ENCODE measurements at regions not wholly inside any gene's neighbourhood (a gene's known extent, or its start where the extent isn't known, plus 50 kb on each side); places are given as distances from the start of the nearest gene placed in this dataset.
"Not testable (repeated sequence)": the region's sequence is repeated elsewhere in the genome, so short reads cannot be mapped to it uniquely, and the experiment has no call there.

GRCh38 chr5:116731432-116731831 lies 156.8 kb upstream of the SEMA6A start:
- Mint-ChIP-seq H3K4me1 (ENCODE audit: insufficient read depth, unreplicated experiment) (no peaks in the 10 kb centered on the region), H3K27me3 (ENCODE audit: insufficient read depth, unreplicated experiment) (no peaks in the 10 kb centered on the region), H3K36me3 (ENCODE audit: insufficient read depth, unreplicated experiment) (peaks cover 4% of the 10 kb centered on the region), H3K4me3 (ENCODE audit: unreplicated experiment) (no peak overlapping the region), H3K27ac (ENCODE audit: low read depth, unreplicated experiment) (no peak overlapping the region), H3K9me3 (ENCODE audit: unreplicated experiment) (no peaks in the 10 kb centered on the region)
- DNase-seq (ENCODE audit: unreplicated experiment): no peak
- BruUV-seq (replicated peaks): no TSS peak
- intact Hi-C loops (cut with micrococcal nuclease): no loop called here
- TF ChIP-seq, protein P1, sequence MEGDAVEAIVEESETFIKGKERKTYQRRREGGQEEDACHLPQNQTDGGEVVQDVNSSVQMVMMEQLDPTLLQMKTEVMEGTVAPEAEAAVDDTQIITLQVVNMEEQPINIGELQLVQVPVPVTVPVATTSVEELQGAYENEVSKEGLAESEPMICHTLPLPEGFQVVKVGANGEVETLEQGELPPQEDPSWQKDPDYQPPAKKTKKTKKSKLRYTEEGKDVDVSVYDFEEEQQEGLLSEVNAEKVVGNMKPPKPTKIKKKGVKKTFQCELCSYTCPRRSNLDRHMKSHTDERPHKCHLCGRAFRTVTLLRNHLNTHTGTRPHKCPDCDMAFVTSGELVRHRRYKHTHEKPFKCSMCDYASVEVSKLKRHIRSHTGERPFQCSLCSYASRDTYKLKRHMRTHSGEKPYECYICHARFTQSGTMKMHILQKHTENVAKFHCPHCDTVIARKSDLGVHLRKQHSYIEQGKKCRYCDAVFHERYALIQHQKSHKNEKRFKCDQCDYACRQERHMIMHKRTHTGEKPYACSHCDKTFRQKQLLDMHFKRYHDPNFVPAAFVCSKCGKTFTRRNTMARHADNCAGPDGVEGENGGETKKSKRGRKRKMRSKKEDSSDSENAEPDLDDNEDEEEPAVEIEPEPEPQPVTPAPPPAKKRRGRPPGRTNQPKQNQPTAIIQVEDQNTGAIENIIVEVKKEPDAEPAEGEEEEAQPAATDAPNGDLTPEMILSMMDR (IDR thresholded peaks at IDR 0.05; ENCODE audit: unreplicated experiment): no peak
- ChIA-PET POLR2A (no interaction called here), CTCF (interaction anchor here (0.6 kb wide), 1 partner anchor 82 kb away, joined by 4 read pairs; no protein-coding TSS in a partner anchor)

DNA sequence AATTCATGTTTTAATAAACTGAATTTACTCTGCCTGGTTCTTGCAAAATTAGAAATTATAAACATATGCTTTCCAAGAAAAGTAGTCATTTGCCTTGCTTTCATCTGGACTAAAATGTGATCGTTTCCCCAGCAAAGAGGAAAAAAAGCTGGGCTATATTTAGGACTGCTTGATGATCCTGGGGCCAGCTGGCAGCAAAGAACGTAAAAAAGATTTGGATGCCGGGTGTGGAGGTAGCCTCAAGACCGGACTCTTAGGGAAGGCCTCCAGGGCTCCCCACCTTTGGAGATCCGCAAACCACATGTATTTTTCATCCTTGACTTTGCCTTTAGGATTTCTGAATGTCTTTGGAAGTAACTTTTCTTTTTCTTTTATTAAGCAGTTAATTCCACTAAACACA lies 156.1 kb upstream of the SEMA6A start:
- POLR2A ChIA-PET: no interaction called here
- BruUV-seq (replicated peaks): no TSS peak
- no peak overlapping the region for H3K4me3 Mint-ChIP-seq (ENCODE audit: unreplicated experiment)
- peaks cover 4% of the 10 kb centered on the region for H3K36me3 Mint-ChIP-seq (ENCODE audit: insufficient read depth, unreplicated experiment)
- no peak overlapping the region for H3K27ac Mint-ChIP-seq (ENCODE audit: low read depth, unreplicated experiment)
- intact Hi-C loops (cut with micrococcal nuclease): no loop called here
- TF ChIP-seq, protein P1 (IDR thresholded peaks at IDR 0.05; ENCODE audit: unreplicated experiment): no peak
- H3K27me3 Mint-ChIP-seq (ENCODE audit: insufficient read depth, unreplicated experiment): no peaks in the 10 kb centered on the region
- CTCF ChIA-PET: no interaction called here
- DNase-seq (ENCODE audit: unreplicated experiment): no peak
- H3K4me1 Mint-ChIP-seq (ENCODE audit: insufficient read depth, unreplicated experiment): no peaks in the 10 kb centered on the region
- H3K9me3 Mint-ChIP-seq (ENCODE audit: unreplicated experiment): no peaks in the 10 kb centered on the region

- BruUV-seq (replicated peaks): no TSS peak
- POLR2A ChIA-PET: no interaction called here
- Mint-ChIP-seq H3K4me3 (ENCODE audit: unreplicated experiment) (no peak overlapping the region), H3K9me3 (ENCODE audit: unreplicated experiment) (no peaks in the 10 kb centered on the region), H3K27me3 (ENCODE audit: insufficient read depth, unreplicated experiment) (no peaks in the 10 kb centered on the region), H3K27ac (ENCODE audit: low read depth, unreplicated experiment) (no peak overlapping the region), H3K36me3 (ENCODE audit: insufficient read depth, unreplicated experiment) (peaks cover 4% of the 10 kb centered on the region), H3K4me1 (ENCODE audit: insufficient read depth, unreplicated experiment) (no peaks in the 10 kb centered on the region)
- CTCF ChIA-PET: no interaction called here
- intact Hi-C loops (cut with micrococcal nuclease): no loop called here
- no peak for DNase-seq (ENCODE audit: unreplicated experiment)
- TF ChIP-seq, protein P1 (IDR thresholded peaks at IDR 0.05; ENCODE audit: unreplicated experiment): no peak
Measured at GRCh38 chr5:116730185-116730584, 155.6 kb upstream of the SEMA6A start.

DNA sequence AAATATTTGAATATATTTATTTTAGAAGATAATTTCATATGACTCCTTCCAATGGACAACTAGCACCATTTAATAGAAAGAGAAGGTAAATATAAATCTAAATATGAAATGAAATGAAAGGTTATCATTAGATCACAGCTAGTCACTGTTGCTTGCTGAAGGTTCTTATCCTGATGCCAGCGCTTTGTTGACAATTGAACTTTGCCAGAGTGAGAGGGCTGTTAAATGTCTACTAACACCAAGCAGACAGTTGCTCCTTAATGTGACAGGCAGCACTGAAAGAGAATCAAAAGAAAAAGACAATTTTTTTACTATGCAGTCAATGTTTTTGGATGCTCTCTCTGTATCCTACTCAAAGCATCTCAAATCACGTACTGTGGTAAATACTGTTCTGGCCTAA lies 152.6 kb upstream of the SEMA6A start:
- Mint-ChIP-seq H3K9me3 (ENCODE audit: unreplicated experiment) (no peaks in the 10 kb centered on the region), H3K27ac (ENCODE audit: low read depth, unreplicated experiment) (no peak overlapping the region), H3K4me1 (ENCODE audit: insufficient read depth, unreplicated experiment) (no peaks in the 10 kb centered on the region), H3K36me3 (ENCODE audit: insufficient read depth, unreplicated experiment) (peaks cover 4% of the 10 kb centered on the region), H3K4me3 (ENCODE audit: unreplicated experiment) (no peak overlapping the region), H3K27me3 (ENCODE audit: insufficient read depth, unreplicated experiment) (no peaks in the 10 kb centered on the region)
- intact Hi-C loops (cut with micrococcal nuclease): no loop called here
- DNase-seq (ENCODE audit: unreplicated experiment): no peak
- CTCF ChIA-PET: no interaction called here
- no TSS peak for BruUV-seq (replicated peaks)
- POLR2A ChIA-PET: interaction anchor here (0.6 to 0.7 kb wide), 2 partner anchors 537 to 1893 kb away, joined by 3 read pairs; no protein-coding TSS in a partner anchor
- TF ChIP-seq, protein P1 (IDR thresholded peaks at IDR 0.05; ENCODE audit: unreplicated experiment): no peak

DNA sequence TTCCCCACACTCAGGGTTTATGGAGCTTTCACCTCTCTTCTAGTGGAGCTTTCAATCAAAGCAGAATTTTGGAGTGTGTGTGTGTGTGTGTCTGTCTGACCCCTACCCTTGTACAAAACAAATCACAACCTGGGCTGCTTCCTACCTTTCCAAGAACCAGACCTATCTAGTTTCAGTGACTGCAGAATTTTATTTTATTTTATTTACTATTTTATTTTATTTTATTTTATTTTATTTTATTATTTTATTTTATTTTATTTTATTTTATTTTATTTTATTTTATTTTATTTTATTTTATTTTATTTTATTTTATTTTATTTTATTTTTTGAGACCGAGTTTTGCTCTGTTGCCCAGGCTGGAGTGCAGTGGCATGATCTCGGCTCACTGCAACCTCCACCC lies 151.6 kb upstream of the SEMA6A start:
- POLR2A ChIA-PET; intact Hi-C loops (cut with micrococcal nuclease); BruUV-seq (replicated peaks); H3K27me3 Mint-ChIP-seq (ENCODE audit: insufficient read depth, unreplicated experiment); H3K4me1 Mint-ChIP-seq (ENCODE audit: insufficient read depth, unreplicated experiment); DNase-seq (ENCODE audit: unreplicated experiment); H3K9me3 Mint-ChIP-seq (ENCODE audit: unreplicated experiment); H3K4me3 Mint-ChIP-seq (ENCODE audit: unreplicated experiment); H3K27ac Mint-ChIP-seq (ENCODE audit: low read depth, unreplicated experiment); H3K36me3 Mint-ChIP-seq (ENCODE audit: insufficient read depth, unreplicated experiment); CTCF ChIA-PET: not testable (repeated sequence)
